ENCODE measurements at regions not wholly inside any gene's neighbourhood (a gene's known extent, or its start where the extent isn't known, plus 50 kb on each side); places are given as distances from the start of the nearest gene placed in this dataset.
"Not testable (repeated sequence)": the region's sequence is repeated elsewhere in the genome, so short reads cannot be mapped to it uniquely, and the experiment has no call there.

DNA sequence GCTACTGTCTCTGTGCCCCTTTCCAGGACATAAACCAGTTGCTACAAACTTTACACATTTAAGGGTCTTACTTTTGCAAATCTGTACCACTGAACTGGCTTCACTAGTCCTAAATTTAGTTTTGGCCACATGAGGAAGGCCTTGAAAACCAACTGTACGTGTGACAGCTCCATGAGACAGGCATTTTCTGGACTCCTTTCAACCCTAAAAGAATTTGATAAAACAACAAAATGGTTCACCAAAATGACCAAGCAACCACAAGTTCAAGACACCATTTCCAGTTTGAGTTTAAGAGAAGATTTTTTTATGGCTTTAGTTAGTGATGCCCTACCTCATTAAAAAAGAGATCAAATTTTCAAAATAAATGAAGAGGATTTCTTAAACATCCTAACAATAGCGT is 246.4 kb downstream of the ZNF674 start:
- no peak for ATAC-seq

DNA sequence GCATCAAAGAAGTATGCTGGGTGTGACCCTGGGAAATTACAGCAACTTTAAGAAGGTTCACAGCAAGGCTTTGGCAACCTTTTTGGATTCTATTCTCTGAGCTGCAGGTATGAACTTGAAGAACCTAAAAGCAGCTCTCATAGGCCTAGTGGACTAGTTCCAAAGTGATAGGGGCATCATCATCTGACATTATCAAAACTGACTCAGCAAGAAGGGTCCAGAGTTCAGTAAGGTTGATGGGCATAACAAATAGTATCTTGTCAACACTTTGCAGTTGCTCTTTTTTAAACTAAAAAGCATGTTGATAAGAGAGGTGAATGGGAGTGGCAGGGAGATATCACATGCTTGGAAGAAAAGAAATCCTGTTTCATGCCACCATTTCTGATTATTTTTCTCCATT is 249.3 kb downstream of the ZNF674 start:
- ATAC-seq, result no peak

DNA sequence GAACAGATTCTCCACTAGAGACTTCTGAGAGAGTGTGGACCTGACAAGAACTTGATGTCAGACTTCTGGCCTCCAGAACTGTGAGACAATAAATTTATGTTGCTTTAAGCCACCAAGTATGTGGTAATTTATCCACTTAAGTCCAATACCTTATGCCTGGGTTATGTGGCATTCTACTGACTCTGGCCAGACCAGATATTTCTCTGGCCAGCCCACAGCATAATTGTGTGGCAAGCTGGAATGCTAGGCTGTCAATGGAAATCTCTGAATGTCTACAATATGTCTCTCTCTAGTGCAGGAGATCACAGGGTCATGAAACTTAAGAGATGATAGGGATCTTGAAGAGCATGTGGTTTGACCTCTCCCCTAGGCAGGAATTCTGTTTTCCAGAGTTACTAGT is 251.0 kb downstream of the ZNF674 start:
- ATAC-seq, result no peak

DNA sequence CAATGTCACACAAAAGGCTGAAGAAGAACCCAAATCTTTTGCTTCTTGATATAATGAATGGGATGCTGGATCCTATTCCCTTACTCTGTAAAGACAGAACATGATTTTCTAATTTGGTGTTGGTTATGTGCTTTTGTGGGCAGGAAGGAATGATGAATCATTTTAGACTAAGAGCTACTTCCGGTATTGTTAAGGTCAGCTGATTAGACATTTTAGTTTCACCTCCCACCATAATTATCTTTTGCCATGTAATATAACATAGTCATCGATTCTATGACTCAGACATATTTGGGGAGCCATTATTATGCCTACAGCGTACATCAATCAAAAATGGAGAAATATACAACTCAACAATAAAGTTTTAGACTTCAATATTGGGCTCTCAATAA is 265.3 kb downstream of the ZNF674 start:
- peak; percentile 79 to 88 for ATAC-seq

DNA sequence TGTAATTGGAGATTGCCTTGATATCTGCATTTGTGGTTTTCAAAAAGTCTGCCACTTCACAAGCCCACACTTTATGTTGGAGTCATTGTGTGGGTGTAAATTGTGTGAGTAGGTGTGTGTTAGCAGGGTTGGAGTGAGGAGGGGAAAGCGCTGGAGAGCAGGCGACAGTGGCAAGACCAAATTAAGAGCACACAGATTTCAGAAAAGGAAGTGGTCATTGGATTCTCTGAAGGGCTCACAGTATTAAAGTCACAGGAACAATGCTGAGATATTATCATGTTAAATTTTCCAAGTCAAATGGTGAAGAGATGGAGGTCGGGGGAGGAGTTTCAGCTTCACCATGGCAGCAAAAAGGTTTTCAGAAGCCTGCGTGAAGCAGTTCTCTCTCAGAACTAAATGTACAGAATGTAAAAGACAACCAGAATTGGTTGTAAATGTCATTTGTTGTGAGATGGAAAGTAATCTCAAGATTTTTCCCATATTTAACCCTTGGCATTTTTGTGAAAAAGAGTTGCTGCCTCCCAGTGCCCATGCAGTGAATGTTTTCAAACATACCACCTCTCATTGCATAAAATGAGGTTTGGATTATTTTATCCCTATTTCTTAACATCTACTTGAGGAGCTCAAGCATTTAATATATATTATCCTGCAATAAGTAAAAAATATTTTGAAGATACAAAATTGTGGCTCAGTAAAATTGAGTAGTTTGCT is 265.9 kb downstream of the ZNF674 start:
- peak; percentile 24 to 26 for ATAC-seq

DNA sequence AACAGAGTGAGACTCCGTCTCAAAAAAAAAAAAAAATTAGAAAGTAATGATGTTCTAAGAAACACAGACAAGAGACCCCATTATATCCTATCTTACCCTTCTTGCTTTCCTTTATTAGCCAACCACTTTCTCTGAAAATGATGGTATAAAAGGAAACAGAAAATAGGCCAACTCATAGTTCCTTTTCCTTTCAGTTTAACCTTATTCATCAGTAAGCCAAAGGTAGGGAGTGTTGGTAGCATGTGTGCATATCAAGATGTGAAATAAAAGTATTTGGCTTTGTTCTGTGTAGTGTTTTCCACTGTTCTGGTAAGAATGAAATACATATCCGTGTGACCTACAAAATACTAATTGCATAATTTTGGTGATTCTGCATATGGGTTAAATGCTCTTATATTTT is 266.6 kb downstream of the ZNF674 start:
- peak; percentile 61 for ATAC-seq

DNA sequence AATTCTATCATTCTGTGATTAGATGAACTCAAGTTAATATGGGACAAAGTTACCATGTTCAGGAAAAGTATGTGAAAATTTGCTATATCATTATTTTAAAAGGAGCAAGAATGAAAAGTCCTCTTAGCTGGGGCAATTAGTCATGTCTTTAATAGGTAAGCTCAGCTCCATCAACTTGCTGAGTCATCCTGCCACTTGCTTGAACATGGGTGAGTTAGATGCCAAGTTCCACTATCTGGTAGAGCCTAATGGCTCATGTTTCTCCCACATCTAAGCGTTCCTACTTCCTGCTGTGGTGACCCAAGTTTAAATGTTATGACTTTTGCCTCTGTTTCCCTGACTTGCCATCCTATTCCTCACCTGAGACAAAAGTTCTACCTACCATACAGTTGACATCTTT is 276.8 kb downstream of the ZNF674 start:
- peak; percentile 87 to 97 for ATAC-seq

DNA sequence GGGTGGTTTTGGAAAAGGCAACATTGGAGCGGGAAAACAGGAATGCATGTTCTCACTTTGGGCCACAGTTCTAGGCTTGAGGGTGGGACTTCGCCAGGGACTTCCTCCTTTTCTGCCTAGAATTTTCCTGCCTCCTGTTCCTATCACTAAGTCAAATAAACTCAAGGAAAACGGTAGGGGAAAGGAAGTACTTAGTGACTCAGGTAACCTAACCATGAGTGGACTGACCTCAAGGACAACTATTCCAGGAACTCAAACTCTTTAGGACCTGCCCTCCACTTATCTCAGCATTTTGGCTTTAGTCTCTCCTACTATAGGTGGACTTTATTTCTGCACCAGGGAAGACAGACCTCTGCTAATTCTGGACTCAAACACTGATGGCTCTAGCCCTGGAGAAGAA is 281.7 kb downstream of the ZNF674 start:
- no peak for ATAC-seq

DNA sequence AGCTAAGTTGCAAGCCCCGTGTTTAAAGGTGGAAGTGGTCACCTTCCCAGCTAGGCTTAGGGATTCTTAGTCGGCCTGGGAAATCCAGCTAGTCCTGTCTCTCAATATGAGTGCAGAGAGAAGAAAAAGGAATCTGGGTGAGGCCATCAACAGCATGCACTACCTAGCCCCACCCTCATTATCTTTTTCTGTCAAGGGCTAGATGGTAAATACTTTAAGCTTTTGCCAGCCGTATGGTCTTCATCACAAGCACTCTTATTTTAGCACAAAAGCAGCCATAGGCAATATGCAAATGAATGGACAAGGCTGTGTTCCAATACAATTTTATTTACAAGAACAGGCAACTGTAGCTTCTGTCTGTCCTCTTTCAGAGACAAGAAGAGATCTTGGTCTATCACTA is 282.9 kb downstream of the ZNF674 start:
- no peak for ATAC-seq

DNA sequence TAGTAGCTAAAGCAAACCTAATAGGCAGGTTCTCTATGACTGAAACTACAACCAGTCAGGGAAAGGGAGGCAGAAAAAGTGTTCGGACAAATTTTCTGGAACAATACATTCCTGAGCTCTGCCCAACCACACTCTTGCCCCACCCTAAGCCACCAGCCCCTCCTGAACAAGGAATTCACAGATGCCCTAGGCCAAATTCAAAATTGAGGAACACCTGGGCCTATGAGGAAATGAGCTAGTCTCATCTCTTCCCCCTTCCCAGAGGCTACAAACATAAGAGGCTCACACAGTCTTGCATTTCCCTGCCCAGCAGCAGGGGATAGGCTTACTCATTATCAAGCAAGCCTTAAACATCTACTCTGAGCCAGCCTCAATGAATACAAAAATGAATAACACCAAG is 284.7 kb downstream of the ZNF674 start:
- ATAC-seq, result no peak

DNA sequence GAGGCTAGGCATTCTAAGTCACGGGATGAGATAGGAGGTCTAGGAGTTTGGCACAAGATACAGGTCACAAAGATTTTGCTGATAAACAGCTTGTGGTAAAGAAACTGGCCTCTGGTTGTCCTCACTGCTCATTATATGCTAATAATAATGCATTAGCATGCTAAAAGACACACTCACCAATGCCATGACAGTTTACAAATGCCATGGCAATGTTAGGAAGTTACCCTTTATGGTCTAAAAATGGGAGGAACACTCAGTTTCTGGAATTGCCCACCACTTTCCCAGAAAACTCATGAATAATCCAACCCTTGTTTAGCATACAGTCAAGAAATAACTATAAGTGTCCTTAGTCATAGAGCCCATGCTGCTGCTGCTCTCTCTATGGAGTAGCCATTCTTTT is 286.9 kb downstream of the ZNF674 start:
- ATAC-seq, result peak in 1 of 2 donors; percentile 27

DNA sequence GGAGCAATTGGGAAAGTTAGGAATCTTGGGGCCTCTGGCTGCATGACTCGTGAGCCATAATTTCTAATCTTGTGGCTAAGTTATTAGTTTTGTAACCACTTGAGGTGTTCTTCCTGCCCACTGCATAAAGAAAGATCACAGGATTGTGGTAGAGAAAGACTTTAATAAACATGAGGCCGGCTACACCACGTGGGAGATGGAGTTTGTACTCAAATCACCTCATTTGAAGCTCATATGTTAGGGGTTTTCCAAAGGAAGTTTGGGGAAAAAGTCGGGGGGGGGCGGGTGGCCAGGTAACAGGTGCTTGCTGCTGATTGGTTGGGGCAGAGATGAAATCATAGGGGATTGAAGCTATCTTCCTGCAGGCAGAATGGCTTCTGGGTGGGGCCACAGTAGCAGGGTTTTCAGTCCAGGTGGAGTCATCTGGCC is 287.8 kb downstream of the ZNF674 start:
- no peak for ATAC-seq

DNA sequence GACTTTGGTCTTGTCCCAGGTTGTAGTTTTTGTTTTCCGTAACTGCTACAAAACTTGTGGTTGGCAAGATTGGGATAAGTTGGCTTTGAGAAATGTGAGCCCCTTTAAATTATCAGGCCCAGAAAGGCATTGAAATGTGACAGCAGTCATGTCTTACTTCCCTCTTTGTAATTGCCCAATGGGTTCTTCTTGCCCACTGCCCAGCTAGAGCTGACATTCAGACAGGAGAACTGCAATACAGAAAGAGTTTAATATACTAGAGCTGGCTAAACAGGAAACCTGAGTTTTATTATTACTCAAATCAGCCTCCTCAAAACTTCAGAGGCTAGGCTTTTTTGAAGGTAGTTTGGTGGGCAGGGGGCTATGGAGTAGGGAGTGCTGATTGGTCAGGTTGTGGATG is 288.3 kb downstream of the ZNF674 start:
- ATAC-seq, result no peak

DNA sequence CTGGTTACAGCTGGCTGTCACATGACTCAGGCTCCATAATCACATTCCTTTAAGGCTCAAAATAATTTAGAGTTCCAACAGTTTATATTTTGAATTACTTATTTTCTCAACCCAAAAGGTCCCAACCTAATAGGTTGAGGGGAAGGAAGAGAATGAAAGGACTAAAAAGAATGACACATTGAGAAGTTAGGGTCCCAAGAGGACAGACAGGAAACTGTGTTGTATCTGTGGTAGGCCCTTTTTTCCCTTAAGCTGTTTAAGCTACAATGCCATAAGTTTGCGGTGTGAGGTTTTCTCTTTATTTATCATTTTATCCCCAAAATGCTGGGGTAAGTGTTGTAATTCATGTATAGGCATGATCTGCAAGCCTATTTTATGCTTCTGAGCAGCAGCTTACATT is 290.2 kb downstream of the ZNF674 start:
- ATAC-seq, result no peak

DNA sequence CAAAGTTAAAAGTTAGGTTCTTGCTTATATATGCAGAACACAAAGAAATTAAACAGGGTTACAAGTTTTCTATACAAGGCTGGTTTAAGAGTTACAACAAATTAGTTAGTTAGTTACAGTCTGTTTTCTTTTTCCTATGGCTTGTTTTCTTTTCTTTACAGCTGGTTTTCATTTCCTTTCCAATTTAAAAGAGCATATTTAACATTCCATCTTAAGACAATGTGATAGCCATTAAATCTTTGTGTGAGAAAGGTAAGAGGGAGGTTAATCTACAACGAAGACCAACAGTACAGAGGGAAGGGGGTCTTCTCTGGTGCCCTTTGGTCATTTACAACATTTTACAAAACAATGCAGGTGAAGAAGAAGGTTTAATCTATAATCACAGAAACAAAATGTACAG is 290.6 kb downstream of the ZNF674 start:
- ATAC-seq, result no peak

DNA sequence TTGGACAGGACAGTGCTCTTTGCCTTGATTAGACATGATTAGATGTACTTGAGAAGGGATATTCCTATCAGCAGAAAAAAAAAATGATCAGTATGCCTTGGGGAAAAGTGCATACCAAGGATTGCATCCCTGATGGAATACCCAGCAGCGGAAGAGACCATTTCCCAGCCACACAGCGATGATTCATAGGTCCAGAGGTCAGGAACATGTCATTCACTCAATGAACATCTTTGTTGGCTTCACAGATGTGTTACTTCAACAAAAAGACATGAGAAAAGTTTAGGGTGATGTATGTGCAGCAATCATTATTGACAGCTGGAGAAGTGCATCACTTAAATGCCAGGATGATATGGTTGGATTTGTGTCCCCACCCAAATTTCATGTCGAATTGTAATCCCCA is 293.5 kb downstream of the ZNF674 start:
- no peak for ATAC-seq

DNA sequence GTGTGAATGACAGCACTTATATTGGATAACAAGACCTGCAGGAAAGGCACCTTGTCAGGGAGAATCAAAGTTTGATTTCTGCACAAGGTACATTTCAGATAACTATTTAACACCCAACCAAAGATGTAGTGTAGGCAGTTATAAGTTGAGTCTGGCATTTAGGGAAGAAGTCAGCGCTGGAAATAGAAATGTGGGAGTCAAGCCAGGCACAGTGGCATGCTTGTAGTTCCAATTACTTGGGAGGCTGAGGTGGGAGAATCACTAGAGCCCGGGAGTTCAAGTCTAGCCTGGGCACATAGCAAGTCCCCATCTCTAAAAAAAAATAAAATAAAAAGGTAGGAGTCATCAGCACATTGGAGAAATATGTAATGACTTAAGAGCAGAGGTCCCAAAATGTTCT is 295.1 kb downstream of the ZNF674 start:
- ATAC-seq, result no peak

DNA sequence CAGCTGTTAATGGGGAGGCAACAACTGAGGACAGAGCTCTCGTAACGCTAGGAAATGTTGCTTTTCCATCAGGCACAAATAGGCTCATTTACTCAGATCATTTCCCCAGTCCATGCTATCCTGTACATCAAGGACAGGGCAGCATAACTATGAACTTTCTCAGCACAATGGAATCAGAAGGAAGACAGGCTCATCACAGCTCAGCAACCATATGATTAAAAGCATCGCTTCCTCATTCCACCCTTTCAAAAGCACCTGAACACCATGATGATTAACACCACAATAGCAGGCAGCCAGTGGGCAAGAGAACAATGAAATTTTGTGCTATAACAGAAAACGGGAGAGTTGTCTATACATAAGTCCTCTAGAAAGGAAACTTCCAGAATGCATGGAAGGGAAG is 297.8 kb downstream of the ZNF674 start:
- no peak for ATAC-seq

DNA sequence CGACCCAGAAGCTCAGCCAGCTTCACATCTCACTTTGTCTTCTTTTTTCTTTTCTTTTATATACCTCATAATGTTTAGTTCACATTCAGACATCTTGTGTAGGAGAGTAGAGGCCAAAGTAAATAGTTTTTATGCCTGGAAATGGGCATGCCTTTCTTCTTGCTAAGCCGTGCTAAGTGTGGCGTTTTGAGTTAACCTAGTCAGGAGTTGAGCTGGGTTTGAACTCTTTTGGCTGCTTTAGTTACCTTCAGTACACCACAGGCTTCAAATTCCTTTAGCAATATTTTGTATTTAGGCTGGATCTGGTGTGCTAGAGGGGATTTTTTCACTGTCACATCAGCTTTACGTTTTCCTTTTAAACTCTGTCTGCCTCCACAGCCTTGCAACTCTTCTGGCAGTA is 300.8 kb downstream of the ZNF674 start:
- ATAC-seq, result no peak

DNA sequence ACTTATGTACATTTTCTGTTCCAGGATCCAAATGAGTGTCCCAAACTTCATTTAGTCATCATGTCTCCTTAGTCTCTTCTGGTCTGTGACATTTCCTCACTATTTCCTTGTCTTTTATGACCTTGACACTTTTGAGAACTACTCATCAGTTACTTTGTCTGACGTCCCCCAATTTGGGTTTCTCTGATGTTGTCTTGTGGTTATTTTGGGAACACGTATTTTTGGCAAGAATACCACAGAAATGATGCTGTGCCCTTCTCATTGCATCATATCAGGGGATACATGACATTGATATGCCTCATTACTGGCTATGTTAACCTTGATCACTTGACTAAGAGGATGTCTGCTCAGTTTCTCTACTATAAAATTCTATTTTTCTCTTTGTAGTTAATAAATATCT is 308.8 kb downstream of the ZNF674 start:
- no peak for ATAC-seq

DNA sequence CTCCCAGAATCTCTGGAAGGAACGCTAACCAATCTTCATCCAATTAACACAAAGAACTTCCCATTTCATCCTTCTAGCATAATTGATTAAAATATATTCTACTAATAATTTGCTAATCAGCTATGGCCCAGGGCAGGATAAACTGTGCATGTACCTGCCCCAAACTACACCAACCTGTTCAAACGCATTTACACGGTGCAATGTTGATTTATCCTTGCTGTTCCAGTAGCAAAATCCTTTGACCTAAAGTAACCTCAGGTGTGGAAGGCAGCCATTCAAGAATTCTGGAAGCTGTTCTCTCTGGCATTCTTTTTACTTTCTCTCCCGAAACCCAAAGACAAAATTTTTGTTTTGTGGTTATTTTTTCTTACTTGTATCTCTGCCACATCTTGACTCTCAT is 309.4 kb downstream of the ZNF674 start:
- ATAC-seq, result no peak

DNA sequence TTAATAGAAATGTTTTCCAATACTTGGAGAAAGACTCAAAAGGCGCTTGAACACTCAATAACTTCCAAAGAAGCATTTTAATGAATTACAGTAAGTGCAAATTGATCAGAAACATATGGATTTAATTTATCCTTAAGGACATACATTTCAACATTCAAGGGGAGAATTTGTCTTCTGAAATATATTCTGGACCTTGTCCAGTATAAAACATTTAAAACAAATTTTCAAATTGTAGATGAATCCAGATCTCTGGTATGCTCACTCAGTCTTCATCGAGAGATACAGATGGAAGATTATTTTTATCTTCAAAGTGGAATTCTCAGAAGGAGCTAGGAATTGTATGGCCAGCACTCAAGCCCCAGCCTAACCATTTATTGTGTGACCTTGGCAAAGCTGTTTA is 310.4 kb downstream of the ZNF674 start:
- no peak for ATAC-seq

DNA sequence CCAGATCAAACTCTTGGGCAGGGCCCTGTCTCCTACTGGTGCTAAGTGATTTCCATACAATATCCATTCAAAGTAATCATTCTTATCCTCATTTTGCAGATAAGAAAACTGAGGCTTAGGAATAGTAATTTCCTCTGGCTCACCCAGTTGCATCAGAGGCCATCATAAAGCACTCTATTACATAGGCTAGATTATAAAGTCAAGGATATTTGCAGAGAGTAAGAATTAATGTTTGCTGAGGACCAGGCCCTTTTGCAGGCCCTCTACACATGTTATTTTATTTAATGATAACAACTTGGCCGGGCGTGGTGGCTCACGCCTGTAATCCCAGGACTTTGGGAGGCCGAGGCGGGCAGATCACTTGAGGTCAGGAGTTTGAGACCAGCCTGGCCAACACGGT is 316.8 kb downstream of the ZNF674 start:
- no peak for ATAC-seq

DNA sequence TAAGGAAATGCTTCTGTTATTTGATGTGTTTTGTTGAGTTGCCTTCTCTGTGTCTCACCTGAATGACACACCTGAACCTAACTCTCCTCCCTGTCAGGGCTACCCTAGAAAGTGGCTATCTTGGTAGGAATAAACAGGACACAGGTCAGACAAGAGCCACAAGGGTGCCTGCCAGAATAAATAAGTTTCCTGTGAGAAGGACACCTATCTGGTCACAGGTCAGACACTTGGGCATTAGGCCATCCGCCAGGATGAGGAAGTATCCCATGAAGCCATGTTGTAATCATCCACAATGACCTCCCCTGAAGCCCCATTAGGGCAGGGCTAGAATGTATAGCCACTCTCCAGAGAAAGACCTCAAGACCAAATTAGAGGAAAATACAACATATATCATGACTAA is 318.8 kb downstream of the ZNF674 start:
- no peak for ATAC-seq

DNA sequence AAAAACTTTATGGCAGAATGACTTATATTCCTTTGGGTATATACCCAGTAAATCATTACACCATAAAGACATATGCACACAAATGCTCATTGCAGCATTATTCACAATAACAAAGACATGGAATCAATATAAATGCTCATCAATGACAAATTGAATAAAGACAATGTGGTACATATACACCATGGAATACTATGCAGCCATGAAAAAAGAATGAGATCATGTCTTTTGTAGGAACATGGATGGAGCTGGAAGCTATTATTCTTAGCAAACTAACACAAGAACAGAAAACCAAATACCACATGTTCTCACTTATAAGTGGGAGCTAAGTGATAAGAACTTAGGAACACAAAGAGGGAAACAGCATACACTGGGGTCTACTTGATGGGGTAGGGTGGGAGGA is 321.7 kb downstream of the ZNF674 start:
- ATAC-seq, result not testable (repeated sequence)

DNA sequence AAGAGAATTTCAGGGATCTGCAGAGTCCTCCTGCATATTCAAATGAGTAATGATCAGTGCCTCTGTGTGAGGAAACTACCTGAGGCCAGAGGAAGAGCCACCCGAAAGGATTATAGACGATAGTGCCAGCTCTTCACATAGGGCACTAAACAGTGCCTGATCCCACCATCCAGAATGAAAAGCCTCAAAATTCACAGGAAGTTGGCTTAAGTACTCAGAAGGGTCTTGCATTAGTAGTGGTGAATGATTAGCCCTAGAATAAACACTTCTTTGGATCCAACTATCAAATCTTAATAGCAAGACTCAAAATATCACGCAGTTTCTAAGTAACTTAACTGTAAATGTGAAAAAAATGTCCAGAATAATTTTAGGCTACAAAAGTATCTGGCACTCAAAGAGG is 324.4 kb downstream of the ZNF674 start:
- no peak for ATAC-seq
